CD4-positive, alpha-beta T cell treated with Interleukin-12 subunit alpha and Interleukin-12 subunit beta, for 1 hour (primary cell): ENCODE measurements at regions not wholly inside any gene's neighbourhood (a gene's known extent, or its start where the extent isn't known, plus 50 kb on each side); places are given as distances from the start of the nearest gene placed in this dataset.
"Not testable (repeated sequence)": the region's sequence is repeated elsewhere in the genome, so short reads cannot be mapped to it uniquely, and the experiment has no call there.

Experiments
- DNase-seq: peaks from one replicate; pipeline ENCODE4 v3.0.0-alpha.2; 2020

DNA sequence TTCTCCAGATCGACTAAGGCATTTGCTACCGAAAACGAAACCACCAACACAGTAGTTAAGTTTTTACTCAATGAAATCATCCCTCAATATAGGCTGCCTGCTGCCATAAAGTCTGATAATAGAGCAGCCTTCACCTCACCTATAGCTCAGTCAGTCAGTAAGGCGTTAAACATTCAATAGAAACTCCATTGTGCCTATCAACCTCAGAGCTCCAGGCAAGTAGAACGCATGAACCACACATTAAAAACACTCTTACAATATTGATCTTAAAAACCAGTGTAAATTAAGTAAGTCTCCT lies 160.6 kb downstream of the DEFB131A start:
- peak; percentile 39 for DNase-seq

DNA sequence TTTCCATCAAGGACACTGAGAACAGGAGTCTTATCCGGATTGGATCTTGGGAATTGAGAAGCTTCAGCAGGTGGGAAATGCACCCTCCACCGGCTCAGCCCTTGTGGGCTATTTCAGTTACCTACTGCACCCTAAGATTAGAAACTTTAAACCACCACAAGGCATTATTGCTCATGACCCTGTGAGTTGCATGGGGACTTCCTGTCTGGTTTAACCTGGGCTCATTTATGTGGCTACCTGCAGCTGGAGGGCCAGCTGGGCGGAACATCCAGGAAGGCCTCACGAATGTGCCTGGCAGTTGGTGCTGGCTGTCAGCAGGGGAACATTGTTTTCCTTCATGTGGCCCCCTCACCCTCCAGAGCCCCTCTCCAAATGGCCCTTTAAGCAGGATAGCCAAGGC lies 164.1 kb downstream of the DEFB131A start:
- no peak for DNase-seq

DNA sequence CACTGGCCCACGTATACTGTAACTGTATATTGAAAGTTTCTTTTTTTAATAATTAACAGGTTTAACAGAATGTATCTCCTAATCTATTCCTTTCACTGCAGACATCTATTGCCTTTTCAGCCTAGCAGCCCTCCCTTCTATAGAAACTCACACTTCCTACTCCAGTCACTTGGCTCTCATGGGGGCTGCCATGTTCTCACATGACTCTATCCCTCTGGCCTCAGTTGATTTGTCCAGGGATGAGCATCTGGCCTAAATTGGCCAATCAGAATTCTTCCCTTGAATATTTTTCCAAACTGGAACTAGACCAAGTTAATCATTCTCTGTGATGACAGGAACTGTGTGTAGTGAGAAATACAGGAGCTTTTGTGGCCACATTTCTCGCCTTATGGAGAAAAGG lies 166.1 kb downstream of the DEFB131A start:
- DNase-seq: not testable (repeated sequence)

DNA sequence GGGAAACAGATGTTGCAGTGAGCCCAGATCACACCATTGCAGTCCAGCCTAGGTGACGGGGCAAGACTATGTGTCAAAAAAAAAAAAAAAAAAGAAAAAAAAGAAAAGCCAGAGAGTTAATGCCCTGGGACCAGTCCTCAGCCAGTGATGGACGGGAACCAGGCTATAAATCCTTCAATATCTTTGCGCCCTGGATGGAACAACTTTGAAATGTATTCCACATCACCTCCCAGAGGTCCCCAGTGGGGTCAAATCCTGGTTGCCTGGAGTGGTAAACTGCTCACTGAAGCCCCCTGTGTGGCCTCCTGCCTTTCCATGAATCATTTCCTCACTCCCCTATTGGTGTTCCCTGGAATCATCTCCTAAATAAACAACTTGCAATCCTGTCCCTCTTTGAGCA lies 166.9 kb downstream of the DEFB131A start:
- no peak for DNase-seq

DNA sequence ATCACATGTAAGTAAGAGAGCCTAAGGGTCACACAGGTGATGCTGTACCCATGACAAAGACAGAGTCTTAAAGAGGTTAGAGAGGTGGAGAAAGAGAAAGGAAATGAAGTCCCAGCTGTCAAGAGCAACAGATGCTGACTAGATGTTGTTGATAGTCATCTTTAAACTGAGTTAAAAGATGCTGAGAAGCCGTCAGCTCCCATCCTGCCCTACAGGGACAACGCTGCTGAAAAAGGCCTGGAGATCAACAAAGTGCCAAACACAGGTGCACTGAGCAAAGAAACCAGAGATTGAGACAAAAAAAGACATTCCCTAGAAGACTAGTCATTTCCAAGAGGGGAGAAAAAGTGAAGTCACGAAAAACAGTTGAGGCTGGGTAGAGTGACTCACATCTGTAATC lies 145.0 kb upstream of the DRD5 start:
- DNase-seq: not testable (repeated sequence)

DNA sequence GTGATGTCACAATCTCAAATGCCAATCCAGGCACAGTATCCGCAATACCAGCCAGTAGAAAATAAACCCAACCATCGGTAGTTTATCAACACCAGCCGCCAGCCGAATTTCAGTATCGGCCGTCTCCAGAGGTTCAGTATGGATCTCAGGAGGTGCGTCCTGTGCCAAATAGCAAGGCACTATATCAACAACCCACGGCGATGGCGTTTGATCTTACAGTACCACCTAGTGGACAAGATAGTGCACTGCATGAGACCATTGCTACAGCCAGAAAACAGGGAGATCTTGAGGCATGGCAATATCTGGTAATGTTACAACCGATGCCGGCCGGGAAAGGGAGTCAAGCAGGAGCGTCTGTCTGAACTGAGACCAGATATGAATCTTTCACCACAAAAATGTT lies 121.8 kb upstream of the DRD5 start:
- DNase-seq: peak; percentile 15

DNA sequence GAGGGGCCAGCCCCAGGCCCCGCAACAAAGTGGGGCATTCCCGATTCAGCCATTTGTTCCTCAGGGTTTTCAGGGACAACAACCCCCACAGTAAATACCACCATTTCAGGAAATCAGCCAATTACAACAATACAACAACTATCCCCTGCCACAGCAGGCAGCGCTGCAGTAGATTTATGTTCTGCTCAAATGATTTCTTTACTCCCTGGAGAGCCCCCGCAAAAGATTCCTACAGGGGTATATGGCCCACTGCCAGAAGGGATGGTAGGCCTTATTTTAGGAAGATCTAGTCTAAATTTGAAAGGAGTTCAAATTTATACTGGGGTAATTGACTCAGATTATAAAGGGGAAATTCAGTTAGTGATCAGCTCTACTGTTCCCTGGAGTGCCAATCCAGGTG lies 120.5 kb upstream of the DRD5 start:
- not testable (repeated sequence) for DNase-seq

DNA sequence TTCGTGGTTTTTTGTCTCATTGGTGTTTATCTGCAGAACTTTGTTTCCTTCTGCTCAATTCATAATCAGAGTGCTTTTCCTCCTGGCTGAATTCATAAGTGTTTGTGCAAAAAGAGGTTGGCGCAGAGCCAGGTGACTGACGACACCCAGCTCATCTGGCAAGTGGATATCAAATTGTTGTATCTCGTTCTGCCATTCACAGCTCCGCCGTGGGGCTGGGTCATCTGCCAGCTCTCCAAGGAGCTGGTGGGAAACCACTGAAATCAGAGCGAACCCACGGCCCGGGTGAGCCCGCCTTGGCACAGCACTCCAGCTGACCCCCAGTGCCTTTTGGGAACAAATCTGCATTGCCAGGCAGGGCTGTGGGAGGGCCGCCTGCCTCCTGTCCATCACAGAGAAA lies 110.7 kb upstream of the DRD5 start:
- DNase-seq: not testable (repeated sequence)

DNA sequence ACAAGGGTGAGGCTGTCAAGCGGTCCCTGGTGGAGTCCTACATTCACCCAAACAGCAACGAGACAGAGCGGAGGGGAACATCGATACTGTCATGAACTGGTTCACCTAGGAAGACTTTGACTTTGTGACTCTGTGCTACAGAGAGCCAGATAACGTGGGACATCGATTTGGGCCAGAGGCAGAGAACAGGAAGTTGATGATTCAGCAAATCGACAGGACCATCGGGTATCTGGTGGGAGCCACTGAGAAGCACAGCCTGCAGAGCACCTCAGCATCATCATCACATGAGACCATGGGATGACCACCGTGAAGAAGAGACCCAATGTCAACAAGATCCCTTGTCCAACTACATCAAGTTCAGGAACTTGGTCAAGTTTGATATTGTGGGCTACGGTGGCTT lies 104.1 kb upstream of the DRD5 start:
- not testable (repeated sequence) for DNase-seq

DNA sequence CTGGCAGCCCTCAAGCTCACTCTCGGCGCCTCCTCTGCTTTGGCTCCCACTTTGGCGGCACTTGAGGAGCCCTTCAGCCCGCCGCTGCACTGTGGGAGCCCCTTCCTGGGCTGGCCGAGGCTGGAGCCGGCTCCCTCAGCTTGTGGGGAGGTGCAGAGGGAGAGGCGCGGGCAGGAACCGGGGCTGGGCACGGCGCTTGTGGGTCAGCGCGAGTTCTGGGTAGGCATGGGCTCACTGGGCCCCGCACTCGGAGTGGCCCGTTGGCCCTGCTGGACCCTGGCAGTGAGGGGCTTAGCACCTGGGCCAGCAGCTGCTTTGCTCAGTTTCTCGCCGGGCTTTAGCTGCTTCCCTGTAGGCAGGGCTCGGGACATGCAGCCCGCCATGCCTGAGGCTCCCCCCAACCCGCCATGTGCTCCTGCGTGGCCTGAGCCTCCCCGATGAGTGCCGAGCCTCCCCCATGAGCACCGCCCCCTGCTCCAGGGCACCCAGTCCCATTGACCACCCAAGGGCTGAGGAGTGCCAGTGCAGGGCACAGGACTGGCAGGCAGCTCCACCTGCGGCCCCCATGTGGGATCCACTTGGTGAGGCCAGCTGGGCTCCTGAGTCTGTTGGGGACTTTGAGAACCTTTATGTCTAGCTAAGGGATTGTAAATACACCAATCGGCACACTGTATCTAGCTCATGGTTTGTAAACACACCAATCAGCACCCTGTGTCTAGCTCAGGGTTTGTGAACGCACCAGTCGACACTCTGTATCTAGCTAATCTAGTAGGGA lies 101.5 kb upstream of the DRD5 start:
- DNase-seq: no peak

DNA sequence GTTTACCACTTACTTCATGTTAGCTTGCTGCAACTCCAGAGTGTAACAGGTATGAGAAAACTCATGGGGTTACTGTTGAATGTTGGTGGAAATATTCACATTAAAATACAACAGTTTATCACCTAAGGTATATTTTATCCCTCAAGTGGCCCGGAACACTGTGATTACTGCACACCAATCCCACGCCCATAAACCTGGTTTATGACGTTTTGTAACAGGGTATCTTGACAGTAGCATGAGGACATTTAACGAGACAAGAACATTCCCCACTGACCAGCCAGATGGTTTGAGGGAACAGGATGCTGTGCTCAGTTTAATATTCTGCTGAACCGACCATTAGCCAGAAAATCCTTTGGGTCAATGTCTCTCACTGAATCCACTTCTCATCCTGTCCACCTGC lies 98.3 kb upstream of the DRD5 start:
- DNase-seq: not testable (repeated sequence)

DNA sequence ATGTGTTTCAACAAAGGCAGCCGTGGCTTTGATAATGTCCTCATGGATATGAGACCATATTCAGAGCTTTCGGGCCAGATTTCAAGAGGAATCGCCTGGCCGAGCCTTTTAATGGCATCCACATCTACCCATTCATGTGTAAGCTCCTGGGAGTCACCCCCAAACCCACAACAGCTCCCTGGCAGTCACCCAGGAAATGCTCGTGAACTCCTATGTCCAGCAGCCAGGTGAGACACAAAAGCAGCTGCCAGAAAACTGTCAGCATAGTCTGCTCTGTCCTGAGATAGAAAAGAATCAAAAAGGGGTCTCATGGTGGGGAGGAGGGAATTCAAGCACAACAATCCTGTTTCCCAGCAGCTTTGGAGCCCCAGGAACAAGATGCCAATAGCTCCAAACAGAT lies 96.4 kb upstream of the DRD5 start:
- not testable (repeated sequence) for DNase-seq

DNA sequence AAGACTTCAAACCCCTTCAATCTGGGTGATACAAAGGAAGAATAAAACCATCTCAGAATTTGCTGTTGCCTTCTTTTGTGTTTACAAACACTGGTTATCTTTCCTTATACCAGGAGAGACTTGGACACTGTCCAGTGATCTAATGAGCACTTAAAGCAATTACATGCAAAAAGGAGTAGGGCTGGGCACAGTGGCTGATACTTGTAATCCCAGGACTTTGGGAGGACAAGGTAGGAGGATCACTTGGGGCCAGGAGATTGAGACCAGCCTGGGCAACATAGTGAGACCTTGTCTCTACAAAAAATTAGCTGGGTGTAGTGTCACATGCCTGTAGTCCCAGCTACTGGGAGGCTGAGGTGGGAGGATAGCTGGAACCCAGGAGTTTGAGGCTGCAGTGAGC lies 95.7 kb upstream of the DRD5 start:
- no peak for DNase-seq

DNA sequence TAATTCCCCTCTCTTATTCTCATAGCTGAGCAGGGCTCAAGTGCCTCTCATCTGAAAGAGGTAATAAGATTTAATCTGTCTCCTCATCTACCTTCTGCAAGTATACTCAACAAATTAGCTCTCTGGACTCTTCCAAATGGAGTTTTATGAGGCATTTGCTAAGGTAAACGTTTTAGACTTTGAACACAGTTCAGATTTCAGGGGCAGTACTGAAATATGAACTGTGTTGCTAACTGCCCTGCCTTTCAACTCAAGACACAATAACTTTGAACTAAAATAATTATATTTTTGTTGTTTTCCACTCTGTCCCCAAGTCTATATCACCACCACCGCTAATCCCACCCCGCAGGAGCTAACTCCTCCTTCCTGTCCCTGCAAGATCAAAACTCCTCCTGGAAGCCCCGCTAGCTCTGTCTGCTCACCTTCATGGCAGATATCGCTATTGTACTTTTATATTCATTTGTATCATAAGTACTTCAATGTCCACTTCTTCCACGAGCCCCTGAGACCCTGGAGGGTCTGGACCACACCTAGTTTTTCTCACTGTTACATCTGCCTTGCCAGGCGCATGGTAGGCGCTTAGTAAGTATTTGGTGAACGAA lies 90.7 kb upstream of the DRD5 start:
- DNase-seq: not testable (repeated sequence)

DNA sequence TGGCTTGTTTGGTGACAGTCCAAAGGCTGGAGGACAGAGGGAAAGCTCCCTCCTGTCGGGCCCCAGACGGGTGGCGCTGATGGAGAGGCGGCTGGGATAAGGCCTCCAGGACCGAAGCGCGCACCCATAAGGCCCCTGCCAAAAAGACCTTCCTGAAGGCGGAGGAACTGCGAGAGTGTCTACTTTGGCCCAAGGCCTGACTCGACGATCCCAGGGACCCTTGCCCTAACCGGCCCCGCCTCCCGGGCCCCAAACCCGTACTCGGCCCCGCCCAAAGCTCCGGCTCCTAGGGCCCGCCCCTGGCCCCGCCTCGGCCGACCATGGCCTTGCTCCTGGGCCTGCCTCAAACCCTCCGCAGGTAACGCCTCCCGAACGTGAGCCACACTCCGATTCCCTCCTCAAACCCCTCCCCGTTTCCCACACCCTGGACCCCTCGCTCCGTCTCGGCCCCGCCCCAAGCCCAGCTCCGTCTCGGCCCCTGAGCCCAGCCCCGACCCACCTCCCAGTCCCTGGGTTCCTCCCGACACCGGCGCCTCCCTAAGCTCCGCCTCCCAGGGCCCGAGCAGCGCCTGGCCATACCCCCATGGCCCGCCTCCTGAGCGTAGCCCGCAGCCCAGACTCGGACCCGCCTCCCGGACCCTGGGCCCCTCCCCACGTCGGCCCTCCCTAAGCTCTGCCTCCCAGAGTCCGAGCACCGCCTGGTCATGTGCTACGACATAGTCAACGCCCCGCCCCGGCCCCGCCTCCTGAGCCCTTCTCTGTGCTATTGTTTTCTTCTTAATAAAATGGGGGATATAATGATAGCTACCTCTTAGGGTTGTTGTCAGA lies 90.0 kb upstream of the DRD5 start:
- peak; percentile 96 for DNase-seq

DNA sequence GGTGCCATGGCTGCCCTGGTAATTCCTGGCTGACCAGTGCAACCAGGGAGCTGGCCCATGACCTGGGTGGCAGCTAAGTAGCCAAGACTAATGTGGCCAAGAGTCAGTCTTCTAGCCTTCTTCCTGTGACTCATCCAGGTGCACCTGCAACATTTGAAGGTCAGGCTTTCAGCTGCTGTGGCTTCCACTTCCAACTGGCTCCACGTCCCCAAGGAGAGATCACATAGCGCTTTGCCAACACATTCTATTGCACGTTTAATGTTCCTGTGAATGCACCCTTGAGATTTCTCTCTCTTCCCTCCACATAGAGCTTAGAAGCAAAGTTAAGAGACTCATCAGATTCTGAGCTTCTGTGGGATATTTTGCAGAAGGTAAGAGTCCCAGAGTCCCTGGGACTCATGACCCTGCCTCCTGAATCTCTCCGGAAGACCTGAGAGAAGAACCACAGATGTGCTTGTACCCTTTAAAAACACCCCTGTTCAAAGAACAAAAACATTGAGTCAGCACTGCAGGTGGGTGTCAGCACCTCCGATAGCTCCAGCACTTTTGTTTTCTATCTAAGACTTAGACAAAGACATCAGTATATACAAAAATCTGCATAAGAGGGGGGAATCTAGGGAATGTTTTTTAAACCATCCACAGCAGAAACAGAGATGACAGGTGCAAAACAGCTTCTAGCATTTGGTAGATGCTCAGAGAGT lies 88.5 kb upstream of the DRD5 start:
- DNase-seq: not testable (repeated sequence)

DNA sequence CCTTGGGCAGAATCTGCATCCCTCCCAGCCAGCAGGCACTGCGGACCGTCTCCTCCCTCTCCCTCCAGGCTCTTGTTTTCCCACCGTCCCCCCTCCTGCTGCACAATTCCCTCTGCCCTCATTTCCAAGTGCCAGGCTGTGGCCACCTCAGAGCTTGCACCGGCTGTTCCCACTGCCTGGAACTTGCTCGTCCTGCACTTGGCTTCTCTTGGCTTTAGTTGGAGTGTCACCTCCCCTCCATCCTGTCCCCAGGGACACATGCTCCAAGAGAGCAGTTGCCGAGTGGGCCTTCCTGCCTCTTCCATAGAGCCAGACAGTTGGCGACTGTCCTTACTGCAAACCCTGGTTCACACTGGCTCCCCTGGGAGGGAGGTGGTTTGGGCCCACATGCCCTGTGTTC lies 87.0 kb upstream of the DRD5 start:
- DNase-seq: not testable (repeated sequence)

DNA sequence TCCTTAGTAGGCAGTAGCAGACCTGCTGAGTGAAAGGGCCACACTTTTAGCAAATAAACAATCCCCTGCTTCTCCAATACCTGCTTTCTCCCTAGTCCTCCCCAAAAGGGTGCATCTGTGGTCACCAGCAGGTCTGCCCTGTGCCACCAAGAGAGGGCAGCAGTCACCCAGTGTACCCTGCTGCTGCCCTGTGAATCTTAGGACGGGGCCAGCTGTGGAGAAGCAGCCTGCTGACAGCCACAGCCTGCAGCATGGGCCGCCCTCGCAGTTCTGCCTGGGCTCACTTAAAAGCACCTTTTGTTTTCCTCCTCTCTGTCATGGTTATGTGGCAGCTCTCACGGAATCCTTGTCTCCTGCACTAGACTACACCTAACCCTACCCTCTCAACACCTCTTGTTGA lies 85.4 kb upstream of the DRD5 start:
- peak; percentile 41 for DNase-seq

DNA sequence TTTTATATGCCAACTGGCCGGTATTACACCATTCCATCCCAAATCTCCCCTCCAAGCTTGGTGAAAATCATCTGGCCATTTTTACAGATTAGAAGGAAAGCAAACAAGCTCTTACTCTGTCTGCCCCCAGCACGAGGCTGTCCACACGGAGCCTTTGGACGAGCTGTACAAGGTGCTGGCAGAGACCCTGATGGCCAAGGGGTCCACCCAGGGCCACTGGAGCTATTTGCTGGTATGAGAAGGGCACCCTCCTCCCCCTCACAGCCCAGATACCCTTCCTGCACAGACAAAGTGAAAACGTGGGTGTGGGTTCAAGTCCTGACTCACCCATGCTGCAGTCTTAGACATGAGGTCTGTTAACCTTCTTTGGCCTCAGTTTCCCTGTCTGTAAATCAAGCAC lies 84.9 kb upstream of the DRD5 start:
- DNase-seq: not testable (repeated sequence)

DNA sequence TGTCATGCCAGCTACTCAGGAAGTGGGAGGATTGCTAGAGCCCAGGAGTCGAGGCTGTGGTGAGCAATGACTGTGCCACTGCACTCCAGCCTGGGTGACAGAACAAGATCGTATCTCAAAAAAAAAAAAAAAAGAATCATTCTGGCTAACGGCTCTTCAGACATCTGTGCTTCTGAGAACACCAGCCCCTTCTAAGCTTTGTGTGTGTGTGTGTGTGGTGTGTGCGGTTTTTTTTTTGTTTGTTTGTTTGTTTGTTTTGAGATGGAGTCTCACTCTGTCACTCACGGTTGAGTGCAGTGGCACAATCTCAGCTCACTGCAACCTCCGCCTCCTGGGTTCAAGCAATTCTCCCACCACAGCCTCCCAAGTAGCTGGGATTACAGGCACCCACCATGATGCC lies 79.4 kb upstream of the DRD5 start:
- DNase-seq: not testable (repeated sequence)

DNA sequence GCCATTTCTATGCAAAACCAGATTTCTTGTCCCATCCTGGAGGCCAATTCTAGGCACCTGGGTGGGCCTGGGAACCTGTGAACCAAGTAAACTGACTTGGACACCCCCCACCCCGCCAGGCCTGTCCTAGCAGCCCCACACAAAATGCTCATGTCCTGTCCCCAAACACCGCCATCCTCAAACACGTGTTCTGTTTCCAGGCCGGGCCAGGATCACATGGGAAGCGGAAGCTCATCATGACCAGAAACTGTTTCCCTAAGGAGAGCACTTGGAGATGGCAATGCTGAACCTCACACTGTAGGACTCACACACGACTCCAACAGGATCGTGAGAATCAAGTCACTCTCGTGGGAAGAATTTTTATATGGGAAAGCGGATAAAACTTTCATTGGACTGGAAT lies 78.7 kb upstream of the DRD5 start:
- not testable (repeated sequence) for DNase-seq

DNA sequence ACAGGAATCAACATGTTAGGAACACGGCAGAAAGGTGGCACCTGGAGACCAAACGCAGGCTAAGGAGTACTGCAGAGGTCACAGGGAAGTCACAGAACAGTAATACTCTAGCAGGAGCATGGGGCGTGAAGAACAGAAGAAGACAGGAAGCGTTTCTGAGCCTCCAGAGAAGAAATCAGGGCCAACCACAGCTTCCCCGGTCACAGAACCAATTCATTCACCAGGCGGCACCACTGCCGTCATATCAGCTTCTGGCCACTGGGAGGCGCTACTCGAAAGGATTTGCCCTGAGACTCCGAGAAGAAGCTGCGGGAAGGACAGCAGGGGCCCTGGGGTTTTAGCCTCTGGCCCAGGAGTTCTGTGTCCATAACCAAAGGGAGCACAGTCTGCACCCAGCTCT lies 78.0 kb upstream of the DRD5 start:
- DNase-seq: peak; percentile 68

DNA sequence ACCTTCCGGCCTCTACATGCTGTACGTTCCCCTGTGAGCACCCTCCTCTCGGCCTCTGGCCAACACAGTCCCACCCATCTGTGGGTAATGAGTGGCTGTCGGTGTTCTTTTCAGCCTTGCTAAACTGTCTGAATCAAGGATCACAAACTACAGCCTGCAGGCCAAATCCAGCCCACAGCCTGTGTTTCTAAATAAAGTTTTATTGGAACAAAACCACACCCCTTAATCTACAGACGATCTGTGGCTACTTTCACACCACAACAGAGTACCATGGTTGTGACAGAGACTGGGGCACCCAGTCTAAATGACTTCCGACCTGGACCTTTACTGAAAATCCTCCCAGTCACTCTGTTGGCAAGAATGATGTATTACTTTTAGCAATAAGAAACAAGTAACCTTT lies 77.3 kb upstream of the DRD5 start:
- not testable (repeated sequence) for DNase-seq
